GM19452 (cell line): ENCODE measurements at regions not wholly inside any gene's neighbourhood (a gene's known extent, or its start where the extent isn't known, plus 50 kb on each side); places are given as distances from the start of the nearest gene placed in this dataset.

Experiments
- ATAC-seq: cut with Tn5 transposase; IDR thresholded peaks from one replicate; pipeline ENCODE4 v1.9.1; 2021; ENCODE audit not compliant: unreplicated experiment

DNA sequence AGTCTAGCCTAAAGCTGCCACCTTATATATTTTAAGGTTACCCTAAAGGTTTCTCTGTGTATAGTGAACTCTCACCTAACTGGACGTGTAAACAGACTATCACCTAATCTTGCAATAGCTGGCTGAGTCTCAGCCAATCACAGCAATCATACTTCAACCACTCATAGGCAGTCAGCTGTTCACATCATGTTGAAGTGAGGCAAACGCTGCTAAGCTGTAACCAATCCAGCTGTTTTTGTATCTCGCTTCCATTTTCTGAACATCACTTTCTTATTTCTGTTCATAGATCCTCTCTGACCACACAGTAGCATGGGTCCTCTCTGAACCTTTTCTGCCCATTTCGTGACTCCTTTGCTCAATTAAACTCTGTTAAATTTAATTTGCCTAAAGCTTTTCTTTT, 468.2 kb upstream of the POU3F3 start:
- no peak for ATAC-seq

- ATAC-seq = no peak
These were observed 465.6 kb upstream of the POU3F3 start for GRCh38 chr2:104388296-104388695.

DNA sequence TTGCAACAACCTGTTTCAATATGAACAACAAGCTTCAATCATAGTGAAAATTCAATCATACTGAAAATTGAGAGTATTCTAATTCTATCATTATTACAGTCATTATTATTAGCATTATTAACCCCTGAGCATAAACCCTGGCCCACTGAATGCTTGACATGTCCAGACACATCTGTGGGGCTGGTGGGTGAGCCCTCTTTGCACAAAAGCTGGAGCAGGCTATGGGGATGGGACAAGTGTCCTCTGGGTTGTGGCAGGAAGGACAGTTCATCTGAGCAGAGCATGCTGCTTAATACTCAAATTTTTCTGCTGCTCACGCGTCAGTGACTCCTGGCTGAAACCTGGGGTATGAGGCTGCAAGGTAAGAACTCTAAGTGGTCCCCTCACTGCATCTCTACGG, 451.1 kb upstream of the POU3F3 start:
- ATAC-seq = no peak

GRCh38 chr2:104404526-104404925, 449.4 kb upstream of the POU3F3 start:
- no peak for ATAC-seq

DNA sequence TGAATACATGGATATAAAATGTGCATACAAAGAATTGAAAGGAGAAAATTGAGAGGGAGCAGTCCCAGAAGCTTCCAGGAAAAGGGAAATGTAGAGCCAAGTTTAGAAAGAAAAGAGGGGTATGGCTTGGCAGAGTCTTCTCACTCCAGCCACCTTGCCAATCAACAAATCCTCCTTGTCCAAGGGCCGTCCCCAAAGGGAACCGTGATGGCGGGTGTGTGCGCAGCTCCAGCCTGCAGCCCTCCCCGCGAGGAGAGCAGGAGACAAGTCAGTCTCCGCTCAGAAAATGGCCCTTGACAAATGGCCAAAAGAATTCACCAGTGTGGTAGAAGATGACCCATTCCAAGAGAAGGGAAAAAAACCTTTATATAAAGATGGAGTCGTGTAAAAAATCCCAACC, 448.3 kb upstream of the POU3F3 start:
- ATAC-seq = no peak

DNA sequence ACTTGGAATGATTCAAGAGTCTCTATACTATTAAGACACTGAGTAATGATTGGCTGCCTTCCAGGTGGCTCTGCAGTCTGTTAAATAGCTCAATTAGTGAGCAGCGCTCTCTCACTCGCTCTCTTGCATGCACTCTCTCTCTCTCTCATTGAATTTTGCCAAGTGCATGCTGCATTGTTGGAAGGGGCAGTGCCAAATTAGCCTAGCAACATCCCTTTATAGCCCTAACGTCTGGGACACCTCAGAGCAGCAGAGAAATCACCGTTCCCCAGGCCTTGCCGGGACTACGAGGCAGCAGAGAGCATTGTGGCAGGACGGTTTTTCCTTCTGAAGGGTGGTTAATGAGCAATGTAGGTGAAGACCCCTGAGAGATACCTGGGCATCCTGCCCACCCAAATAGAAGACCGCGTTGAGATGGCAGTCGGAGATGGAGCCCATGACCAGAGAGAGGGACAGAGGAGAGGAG, 447.6 kb upstream of the POU3F3 start:
- no peak for ATAC-seq

DNA sequence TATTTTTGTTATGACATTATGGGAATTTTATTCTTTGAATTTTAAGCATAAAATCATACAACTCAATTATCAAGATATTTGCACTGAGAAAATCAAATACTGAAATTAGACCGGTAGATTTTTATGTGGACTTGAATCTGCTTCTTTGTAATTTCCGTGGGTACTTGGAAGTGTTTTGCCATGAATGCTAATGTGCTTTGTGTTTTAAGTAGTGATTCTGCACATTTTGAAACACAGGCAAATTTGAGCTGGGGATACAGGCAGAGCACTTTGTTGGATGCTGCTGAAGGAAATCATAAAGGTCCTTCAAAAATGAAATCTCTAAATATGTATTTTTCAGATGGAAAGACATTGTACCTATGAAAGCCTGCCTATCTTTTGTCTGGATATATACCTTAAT, 446.3 kb upstream of the POU3F3 start:
- no peak for ATAC-seq

GRCh38 chr2:104408266-104408665, 445.6 kb upstream of the POU3F3 start:
- ATAC-seq = no peak

GRCh38 chr2:104410136-104410535, 443.8 kb upstream of the POU3F3 start:
- ATAC-seq = no peak

GRCh38 chr2:104412384-104412783, 441.5 kb upstream of the POU3F3 start:
- no peak for ATAC-seq

DNA sequence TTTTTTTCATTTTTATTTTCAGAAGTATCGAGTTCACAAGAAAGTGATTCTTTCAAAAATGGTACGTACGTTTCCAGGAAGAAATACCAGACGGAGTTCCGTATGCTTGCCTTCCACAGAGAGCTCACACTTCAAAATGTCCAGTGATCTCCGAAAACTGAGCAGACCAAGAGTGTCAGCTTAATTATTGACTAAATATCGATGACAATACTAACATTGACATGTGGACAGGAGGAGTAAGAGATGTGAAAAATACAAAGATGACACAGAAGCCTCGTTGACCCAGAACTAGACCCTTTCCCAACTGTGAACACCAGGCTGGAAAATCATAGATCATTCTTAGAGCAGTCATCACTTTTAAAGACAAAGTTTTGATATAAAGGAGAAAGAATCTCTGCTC, 440.0 kb upstream of the POU3F3 start:
- ATAC-seq = no peak

DNA sequence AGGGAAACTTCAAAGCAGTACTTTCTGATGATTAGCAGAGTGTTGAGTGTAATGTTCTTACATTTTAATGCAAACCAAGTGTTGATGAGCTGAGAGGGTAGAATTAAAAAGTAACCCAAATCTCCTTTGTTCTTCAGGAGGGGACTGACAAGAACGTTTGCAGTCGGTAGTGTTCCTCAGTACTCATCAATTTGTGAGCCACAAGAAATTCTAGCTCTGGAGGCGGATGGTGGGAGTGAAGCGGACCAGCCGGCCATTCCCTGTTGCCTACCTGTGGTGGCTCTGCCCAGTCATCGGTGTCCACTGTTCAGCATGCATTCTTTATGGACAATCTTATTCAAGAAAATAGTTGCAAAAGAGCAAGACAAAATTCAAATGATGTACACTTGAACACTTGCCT, 438.6 kb upstream of the POU3F3 start:
- ATAC-seq = no peak

DNA sequence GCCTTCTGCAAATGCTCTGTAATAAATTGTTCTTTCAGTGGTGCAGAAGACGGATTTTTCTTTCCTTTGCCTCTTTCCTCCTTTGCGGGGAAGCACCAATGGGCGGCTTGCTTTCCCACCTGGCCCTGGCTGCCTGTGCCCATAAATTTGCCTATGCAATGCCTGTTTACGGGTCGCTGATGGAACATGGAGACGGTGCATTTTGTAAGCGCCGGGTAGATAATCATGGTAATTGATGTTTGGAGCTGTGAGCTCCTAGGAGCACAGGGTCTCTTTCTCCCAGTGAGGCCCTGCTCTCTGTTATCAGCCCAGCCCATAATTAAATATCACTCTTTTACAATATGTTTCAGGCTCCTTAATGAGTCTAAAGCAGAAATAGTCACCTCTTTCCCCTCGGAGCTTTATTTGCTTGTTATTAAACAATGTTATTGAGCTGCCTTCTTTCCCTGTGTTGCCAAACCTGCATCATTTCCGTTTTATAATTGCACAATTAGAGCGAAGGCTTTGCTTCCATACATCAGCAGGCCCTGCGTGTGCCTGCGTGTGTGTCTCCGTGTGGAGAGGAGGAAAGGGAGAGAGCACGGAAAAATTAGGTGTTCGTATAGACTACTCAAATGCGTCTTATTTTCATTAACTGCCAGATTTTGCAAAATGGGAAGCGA, 437.4 kb upstream of the POU3F3 start:
- no peak for ATAC-seq

DNA sequence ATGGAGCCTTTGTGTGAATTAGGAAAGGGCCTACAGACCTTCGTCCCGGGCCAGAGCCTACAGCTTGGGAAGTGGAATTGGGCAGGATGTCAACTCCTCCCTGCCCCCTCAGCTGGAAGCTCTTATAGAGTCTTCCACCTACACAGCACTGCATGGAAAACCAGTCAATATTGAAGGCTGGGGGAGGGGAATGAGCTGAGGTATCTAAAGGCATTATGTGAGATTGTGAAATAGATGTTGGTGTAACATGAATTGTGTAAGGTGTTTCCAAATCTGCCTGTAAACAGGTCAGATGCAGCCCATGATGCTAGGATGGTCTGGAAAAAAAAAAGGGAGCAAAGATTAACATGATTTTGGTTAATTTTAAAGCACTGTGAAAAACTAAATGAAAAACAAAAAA, 433.5 kb upstream of the POU3F3 start:
- no peak for ATAC-seq

GRCh38 chr2:104420953-104421352, 433.0 kb upstream of the POU3F3 start:
- no peak for ATAC-seq

DNA sequence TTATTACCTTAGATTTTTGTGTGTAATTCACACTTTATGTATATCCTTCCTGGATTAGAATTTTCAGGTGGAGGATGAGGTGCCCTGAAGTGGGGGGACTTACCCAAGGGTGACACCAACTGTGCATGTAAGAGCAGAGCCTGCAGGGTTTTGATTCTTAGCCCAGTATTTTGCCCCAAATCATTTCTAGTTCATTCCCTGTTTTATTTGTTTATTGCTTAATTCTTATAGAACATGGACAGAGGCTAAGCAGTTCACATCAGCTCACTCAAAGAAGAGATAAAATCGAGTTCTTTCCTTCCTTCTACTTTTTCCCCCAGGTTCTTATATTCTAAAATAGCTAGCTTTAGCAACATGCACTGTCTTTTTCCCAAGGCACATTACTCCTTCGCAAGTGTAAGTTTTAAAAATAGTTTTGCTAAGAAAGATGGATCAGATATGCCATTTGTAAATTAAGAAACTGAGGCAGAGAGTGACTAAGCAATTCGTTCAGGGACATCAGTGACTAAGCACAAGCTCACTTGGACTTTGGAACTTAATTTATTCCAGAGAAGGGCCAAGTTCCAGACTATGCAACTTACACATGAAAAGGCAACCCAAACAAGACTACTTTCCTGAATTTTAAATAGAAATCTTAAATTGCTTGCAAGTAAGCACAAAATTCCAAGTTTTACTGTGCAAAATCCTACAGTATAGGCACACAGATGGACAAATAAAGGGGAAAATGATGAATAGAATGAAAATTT, 427.9 kb upstream of the POU3F3 start:
- ATAC-seq = no peak

DNA sequence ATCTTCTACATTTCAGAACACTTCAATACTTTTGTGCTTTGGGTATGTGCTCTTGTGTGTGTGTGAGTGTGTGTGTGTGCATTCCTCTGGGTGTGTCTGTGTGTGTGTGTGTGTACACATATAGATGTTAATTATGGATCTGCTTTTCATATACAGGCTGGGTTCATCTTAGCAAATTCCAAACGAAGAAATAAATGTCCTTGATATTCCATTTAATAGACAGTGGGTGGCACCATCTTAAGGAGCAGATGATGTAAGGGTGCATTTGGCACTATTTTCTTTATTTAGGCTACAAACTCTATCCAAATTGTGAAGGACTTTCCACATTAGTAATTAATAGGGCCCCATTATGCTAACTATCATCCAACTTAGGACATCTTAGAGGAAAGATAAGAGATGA, 425.8 kb upstream of the POU3F3 start:
- ATAC-seq = no peak

- no peak for ATAC-seq
These were observed 424.1 kb upstream of the POU3F3 start for GRCh38 chr2:104429639-104430358.

GRCh38 chr2:104430359-104430740, 423.6 kb upstream of the POU3F3 start:
- ATAC-seq = no peak

- no peak for ATAC-seq
These were observed 423.1 kb upstream of the POU3F3 start for GRCh38 chr2:104430852-104431251.

GRCh38 chr2:104431701-104432121, 422.2 kb upstream of the POU3F3 start:
- no peak for ATAC-seq

GRCh38 chr2:104432401-104432800, 421.5 kb upstream of the POU3F3 start:
- no peak for ATAC-seq
